LNCAP (cell line): ENCODE measurements at regions not wholly inside any gene's neighbourhood (a gene's known extent, or its start where the extent isn't known, plus 50 kb on each side); places are given as distances from the start of the nearest gene placed in this dataset.

Experiments
- CTCF ChIP-seq: fragments of 450-650 bp; IDR thresholded peaks from 2 replicates; pipeline ENCODE4 v1.5.1; 2017; ENCODE audit warnings: mild to moderate bottlenecking

- TF ChIP-seq CTCF = no peak
Observed at GRCh38 chr18:8999872-9000271, 102.6 kb upstream of the NDUFV2 start.

- no peak for TF ChIP-seq CTCF
Observed at GRCh38 chr18:9000733-9001132, 101.8 kb upstream of the NDUFV2 start.

GRCh38 chr18:9001209-9001608 is 101.3 kb upstream of the NDUFV2 start:
- no peak for TF ChIP-seq CTCF

- TF ChIP-seq CTCF = no peak
Observed at GRCh38 chr18:9003406-9004100, 98.9 kb upstream of the NDUFV2 start.

- no peak for TF ChIP-seq CTCF
Observed at GRCh38 chr18:9008200-9008708, 94.2 kb upstream of the NDUFV2 start.

GRCh38 chr18:9008709-9009635 is 93.5 kb upstream of the NDUFV2 start:
- TF ChIP-seq CTCF = no peak

- TF ChIP-seq CTCF = no peak
Observed at GRCh38 chr18:9009703-9010488, 92.6 kb upstream of the NDUFV2 start.
